ENCODE measurements at regions not wholly inside any gene's neighbourhood (a gene's known extent, or its start where the extent isn't known, plus 50 kb on each side); places are given as distances from the start of the nearest gene placed in this dataset.

- intact Hi-C loops (cut with micrococcal nuclease) = no loop called here
- FAIRE-seq = no peak
- TF ChIP-seq ZNF395 (CRISPR knock-in tag; IDR thresholded peaks at IDR 0.05) = no peak
- no peak for TF ChIP-seq ETV5 (CRISPR knock-in tag; IDR thresholded peaks at IDR 0.05; ENCODE audit: low read depth)
- TF ChIP-seq THRA (IDR thresholded peaks at IDR 0.05) = no peak
- no peak for TF ChIP-seq NCOA1 (IDR thresholded peaks at IDR 0.05; ENCODE audit: low read depth)
- TF ChIP-seq ZNF134 (CRISPR knock-in tag; conservative IDR thresholded peaks at IDR 0.05) = no peak
Observed at GRCh38 chr1:219039682-219040154, 134.0 kb upstream of the LYPLAL1 start.

More at GRCh38 chr1:219039682-219040154, 134.0 kb upstream of the LYPLAL1 start:
- Histone ChIP-seq H3K27me3 (ENCODE audit: control insufficient read depth in 2 of 2, insufficient read depth in 2 of 2, low read length in 2 of 2) (no peaks in the 10 kb centered on the region), H3K36me3 (ENCODE audit: control insufficient read depth, insufficient read depth, low read length) (no peaks in the 10 kb centered on the region), H3K27ac (ENCODE audit: extremely low read depth, low read depth, low read length) (no peak overlapping the region), H3K9me3 (replicated peaks; ENCODE audit: control insufficient read depth, insufficient read depth, low read depth, low read length) (0 out of 2 replicates have a peak, but pooled peaks cover 1% of the 10 kb centered on the region), H3K9ac (ENCODE audit: insufficient read depth in 1 of 2, low read depth in 2 of 2, low read length in 2 of 2) (no peak overlapping the region), H4K20me1 (replicated peaks; ENCODE audit: control insufficient read depth, insufficient read depth, low read length) (no peaks in the 10 kb centered on the region), H3K9me1 (ENCODE audit: control insufficient read depth, insufficient read depth, low read length) (no peaks in the 10 kb centered on the region), H3K4me1 (replicated peaks in 1 of 2; ENCODE audit: control insufficient read depth in 2 of 2, insufficient read depth in 2 of 2, low read length in 2 of 2) (peaks cover 0 to 5% of the 10 kb centered on the region in 2 experiments; a peak in 1 of 5 replicates), H3K79me2 (ENCODE audit: control insufficient read depth, insufficient read depth, low read length) (no peaks in the 10 kb centered on the region), H2AFZ (ENCODE audit: low read depth, low read length) (no peak overlapping the region), H3K4me2 (ENCODE audit: insufficient read depth, low read length) (no peak overlapping the region), H3K4me3 (no peak overlapping the region)
- ChIA-PET POLR2A (no interaction called here), CTCF (ENCODE audit: low intra/inter-chr PET ratio) (no interaction called here)
- WGBS (ENCODE audit: insufficient coverage, low coverage, missing lambda C conversion rate) = 49% methylated on average over 2 of the region's 2 CpGs
- ATAC-seq = no peak
- DNase-seq (ENCODE audit: extremely low read depth in 1 of 4, low spot score in 3 of 4) = no peak
- no TSS peak for BruUV-seq (replicated peaks)
- in situ Hi-C loops (cut with MboI) = no loop called here
